MM.1S (cell line): ENCODE measurements at regions not wholly inside any gene's neighbourhood (a gene's known extent, or its start where the extent isn't known, plus 50 kb on each side); places are given as distances from the start of the nearest gene placed in this dataset.
"Not testable (repeated sequence)": the region's sequence is repeated elsewhere in the genome, so short reads cannot be mapped to it uniquely, and the experiment has no call there.

Source experiments
- DNase-seq: peaks from one replicate; pipeline ENCODE4 v3.0.0-alpha.2; 2015
- H2AFZ ChIP-seq: fragments of 300-600 bp; sonication (generic); 2 replicates; pipeline ENCODE4 v1.6.0; 2016; ENCODE audit warnings: antibody characterized with exemption, low read length
- H3F3A ChIP-seq: fragments of 300-600 bp; sonication (generic); 2 replicates; pipeline ENCODE4 v1.6.1; 2016; ENCODE audit warnings: mild to moderate bottlenecking, antibody characterized with exemption, low read length, moderate library complexity, mixed read lengths; ENCODE audit not compliant: insufficient read depth
- H3K27ac ChIP-seq: fragments of 300-600 bp; sonication (generic); 2 replicates; pipeline ENCODE4 v1.5.1; 2016; ENCODE audit warnings: mild to moderate bottlenecking, low read length
- H3K27me3 ChIP-seq: fragments of 300-600 bp; sonication (generic); replicated peaks from 2 replicates; pipeline ENCODE4 v1.6.0; 2016; ENCODE audit warnings: low read length; ENCODE audit not compliant: insufficient read depth
- H3K36me3 ChIP-seq: fragments of 300-600 bp; sonication (generic); replicated peaks from 2 replicates; pipeline ENCODE4 v1.6.1; 2016; ENCODE audit warnings: mild to moderate bottlenecking, low read length, mixed read lengths; ENCODE audit not compliant: insufficient read depth
- H3K4me1 ChIP-seq: fragments of 300-600 bp; sonication (generic); 2 replicates; pipeline ENCODE4 v1.6.1; 2016; ENCODE audit warnings: low read length, mixed read lengths
- H3K4me2 ChIP-seq: fragments of 300-600 bp; sonication (generic); 2 replicates; pipeline ENCODE4 v1.6.0; 2016; ENCODE audit warnings: low read depth, low read length
- H3K4me3 ChIP-seq: fragments of 300-600 bp; sonication (generic); 2 replicates; pipeline ENCODE4 v1.5.1; 2016; ENCODE audit warnings: low read length, mixed read lengths
- H3K79me2 ChIP-seq: fragments of 300-600 bp; sonication (generic); 2 replicates; pipeline ENCODE4 v1.6.1; 2016; ENCODE audit warnings: mixed run types, low read length, mixed read lengths
- H3K9ac ChIP-seq: fragments of 300-600 bp; sonication (generic); 2 replicates; pipeline ENCODE4 v1.6.1; 2016; ENCODE audit warnings: low read length, mixed read lengths
- H3K9me2 ChIP-seq: fragments of 300-600 bp; sonication (generic); replicated peaks from 2 replicates; pipeline ENCODE4 v1.6.1; 2016; ENCODE audit warnings: mild to moderate bottlenecking, low read length, mixed read lengths; ENCODE audit not compliant: insufficient read depth
- H3K9me3 ChIP-seq: fragments of 300-600 bp; sonication (generic); replicated peaks from 2 replicates; pipeline ENCODE4 v1.6.1; 2016; ENCODE audit warnings: mild to moderate bottlenecking, low read length, mixed read lengths; ENCODE audit not compliant: insufficient read depth
- H4K20me1 ChIP-seq: fragments of 300-600 bp; sonication (generic); 2 replicates; pipeline ENCODE4 v1.6.1; 2016; ENCODE audit warnings: mild to moderate bottlenecking, low read length, moderate library complexity, mixed read lengths; ENCODE audit not compliant: insufficient read depth
- EZH2 ChIP-seq: fragments of 300-600 bp; sonication (generic); optimal IDR thresholded peaks from 2 replicates; pipeline ENCODE3; 2017; ENCODE audit warnings: low read depth, mild to moderate bottlenecking, antibody characterized with exemption, low read length, mixed read lengths
- EZH2phosphoT487 ChIP-seq: fragments of 300-600 bp; sonication (generic); IDR thresholded peaks from 2 replicates; pipeline ENCODE4 v1.6.1; 2018; ENCODE audit warnings: antibody characterized with exemption, low read length
- TF ChIP-seq, protein P1 (sequence below): fragments of 300-600 bp; sonication (generic); IDR thresholded peaks from 2 replicates; pipeline ENCODE4 v1.5.1; 2016; ENCODE audit warnings: antibody characterized with exemption, low read length, mixed read lengths

DNA sequence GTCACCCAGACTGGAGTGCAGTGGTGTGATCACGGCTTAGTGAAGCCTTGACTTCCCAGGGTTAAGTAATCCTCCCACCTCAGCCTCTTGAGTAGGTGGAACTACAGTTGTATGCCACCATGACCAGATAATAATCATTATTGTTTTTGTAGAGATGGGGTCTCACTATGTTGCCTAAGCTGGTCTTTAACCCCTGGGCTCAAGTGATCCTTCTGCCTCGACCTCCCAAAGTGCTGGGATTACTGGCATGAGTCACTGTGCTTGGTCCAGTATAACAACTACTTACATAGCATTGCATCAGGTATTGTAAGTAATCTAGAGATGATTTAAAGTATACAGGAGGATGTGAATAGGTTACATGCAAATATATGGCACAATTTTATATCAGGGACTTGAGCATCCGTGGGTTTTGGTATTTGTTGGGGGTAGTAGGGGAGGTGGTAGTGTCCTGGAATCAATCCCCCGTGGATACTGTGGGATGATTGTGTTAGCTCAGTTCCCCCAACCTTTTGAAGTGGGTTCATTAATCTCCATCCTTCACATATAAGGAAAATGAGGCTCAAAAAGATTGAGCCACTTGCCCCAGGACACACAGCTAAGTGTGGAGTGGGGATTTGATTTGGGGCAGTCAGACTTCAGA lies 61.4 kb upstream of the CNIH3 start:
- no peaks in the 10 kb centered on the region for H3K4me1 ChIP-seq

DNA sequence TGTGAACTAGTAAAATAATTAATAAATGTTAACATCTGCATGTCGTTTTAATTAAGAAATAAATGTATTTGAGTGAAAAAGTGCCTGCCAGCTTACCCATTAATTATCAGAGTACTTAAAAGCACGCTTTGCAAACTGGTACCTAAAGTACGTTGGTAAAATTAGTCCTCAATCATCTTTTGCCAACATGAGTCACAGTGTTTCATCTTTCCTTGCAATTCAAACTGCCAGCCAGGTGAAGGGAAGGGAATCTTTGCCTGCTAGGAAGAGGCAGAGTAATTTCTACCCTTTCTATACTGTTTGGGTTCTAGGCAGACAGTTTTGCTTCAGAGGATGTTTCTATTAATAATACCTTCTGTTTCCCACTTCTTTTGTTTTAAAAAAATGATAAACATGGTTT lies 57.2 kb upstream of the CNIH3 start:
- no peak for DNase-seq
- H3K27me3 ChIP-seq = no peaks in the 10 kb centered on the region
- H2AFZ ChIP-seq = no peak overlapping the region
- H3K4me3 ChIP-seq = no peak overlapping the region
- H3K36me3 ChIP-seq = no peaks in the 10 kb centered on the region
- no peaks in the 10 kb centered on the region for H3K9me3 ChIP-seq
- no peaks in the 10 kb centered on the region for H3K4me1 ChIP-seq
- no peak overlapping the region for H3K9ac ChIP-seq
- no peak overlapping the region for H3K4me2 ChIP-seq
- H3K79me2 ChIP-seq = no peaks in the 10 kb centered on the region
- TF ChIP-seq, protein P1, sequence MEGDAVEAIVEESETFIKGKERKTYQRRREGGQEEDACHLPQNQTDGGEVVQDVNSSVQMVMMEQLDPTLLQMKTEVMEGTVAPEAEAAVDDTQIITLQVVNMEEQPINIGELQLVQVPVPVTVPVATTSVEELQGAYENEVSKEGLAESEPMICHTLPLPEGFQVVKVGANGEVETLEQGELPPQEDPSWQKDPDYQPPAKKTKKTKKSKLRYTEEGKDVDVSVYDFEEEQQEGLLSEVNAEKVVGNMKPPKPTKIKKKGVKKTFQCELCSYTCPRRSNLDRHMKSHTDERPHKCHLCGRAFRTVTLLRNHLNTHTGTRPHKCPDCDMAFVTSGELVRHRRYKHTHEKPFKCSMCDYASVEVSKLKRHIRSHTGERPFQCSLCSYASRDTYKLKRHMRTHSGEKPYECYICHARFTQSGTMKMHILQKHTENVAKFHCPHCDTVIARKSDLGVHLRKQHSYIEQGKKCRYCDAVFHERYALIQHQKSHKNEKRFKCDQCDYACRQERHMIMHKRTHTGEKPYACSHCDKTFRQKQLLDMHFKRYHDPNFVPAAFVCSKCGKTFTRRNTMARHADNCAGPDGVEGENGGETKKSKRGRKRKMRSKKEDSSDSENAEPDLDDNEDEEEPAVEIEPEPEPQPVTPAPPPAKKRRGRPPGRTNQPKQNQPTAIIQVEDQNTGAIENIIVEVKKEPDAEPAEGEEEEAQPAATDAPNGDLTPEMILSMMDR = no peak
- no peak for TF ChIP-seq EZH2
- no peak for TF ChIP-seq EZH2phosphoT487
- no peaks in the 10 kb centered on the region for H3F3A ChIP-seq
- H3K27ac ChIP-seq = no peak overlapping the region
- no peaks in the 10 kb centered on the region for H3K9me2 ChIP-seq
- H4K20me1 ChIP-seq = no peaks in the 10 kb centered on the region

More for the DNA sequence above, 61.4 kb upstream of the CNIH3 start:
- Histone ChIP-seq H3K9me2 (no peaks in the 10 kb centered on the region), H3K9ac (no peak overlapping the region), H3K36me3 (no peaks in the 10 kb centered on the region), H3F3A (no peaks in the 10 kb centered on the region), H3K27me3 (no peaks in the 10 kb centered on the region), H3K4me2 (no peak overlapping the region), H3K27ac (no peak overlapping the region), H4K20me1 (no peaks in the 10 kb centered on the region), H3K79me2 (no peaks in the 10 kb centered on the region), H3K4me3 (no peak overlapping the region), H3K9me3 (no peaks in the 10 kb centered on the region), H2AFZ (no peak overlapping the region)
- DNase-seq = no peak
- TF ChIP-seq EZH2 = no peak
- TF ChIP-seq, protein P1 = no peak
- TF ChIP-seq EZH2phosphoT487 = no peak

DNA sequence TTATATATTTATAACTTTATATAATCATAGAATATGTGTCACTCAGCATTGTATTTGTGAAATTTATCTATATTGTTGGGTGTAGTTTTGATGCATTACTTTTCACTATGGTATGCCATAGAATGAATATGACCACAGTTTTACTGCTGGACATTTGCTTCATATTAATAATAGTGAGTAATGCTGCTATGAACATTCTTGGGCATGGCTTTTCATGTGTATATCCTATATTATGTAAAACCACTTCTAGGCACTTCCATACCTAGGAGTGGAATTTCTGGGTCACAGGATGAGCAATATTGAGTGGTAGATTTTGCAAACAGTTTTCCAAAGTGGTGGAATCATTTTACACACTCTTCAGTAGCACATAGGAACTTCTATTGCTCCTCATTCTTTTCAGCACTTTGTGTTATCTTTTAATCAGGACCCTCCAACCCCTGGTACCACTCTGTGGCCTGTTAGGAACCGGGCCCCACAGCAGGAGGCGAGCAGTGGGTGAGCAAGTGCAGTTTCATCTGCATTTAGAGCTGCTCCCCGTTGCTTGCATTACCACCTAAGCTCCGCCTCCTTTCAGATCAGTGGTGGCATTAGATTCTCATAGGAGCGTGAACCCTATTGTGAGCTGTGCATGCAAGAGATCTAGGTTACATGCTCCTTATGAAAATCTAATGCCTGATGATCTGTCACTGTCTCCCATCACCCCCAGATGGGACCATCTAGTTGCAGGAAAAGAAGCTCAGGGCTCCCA lies 56.0 kb upstream of the CNIH3 start:
- H3K9me3 ChIP-seq = no peaks in the 10 kb centered on the region
- no peak overlapping the region for H2AFZ ChIP-seq
- no peaks in the 10 kb centered on the region for H3F3A ChIP-seq
- TF ChIP-seq EZH2 (no peak), EZH2phosphoT487 (no peak)
- TF ChIP-seq, protein P1 = no peak
- H3K4me2 ChIP-seq = no peak overlapping the region
- no peak overlapping the region for H3K27ac ChIP-seq
- H3K79me2 ChIP-seq = no peaks in the 10 kb centered on the region
- H3K4me3 ChIP-seq = no peak overlapping the region
- H3K27me3 ChIP-seq = no peaks in the 10 kb centered on the region
- H3K9me2 ChIP-seq = no peaks in the 10 kb centered on the region
- H4K20me1 ChIP-seq = no peaks in the 10 kb centered on the region
- H3K9ac ChIP-seq = no peak overlapping the region
- no peaks in the 10 kb centered on the region for H3K36me3 ChIP-seq
- DNase-seq = no peak
- H3K4me1 ChIP-seq = no peaks in the 10 kb centered on the region

DNA sequence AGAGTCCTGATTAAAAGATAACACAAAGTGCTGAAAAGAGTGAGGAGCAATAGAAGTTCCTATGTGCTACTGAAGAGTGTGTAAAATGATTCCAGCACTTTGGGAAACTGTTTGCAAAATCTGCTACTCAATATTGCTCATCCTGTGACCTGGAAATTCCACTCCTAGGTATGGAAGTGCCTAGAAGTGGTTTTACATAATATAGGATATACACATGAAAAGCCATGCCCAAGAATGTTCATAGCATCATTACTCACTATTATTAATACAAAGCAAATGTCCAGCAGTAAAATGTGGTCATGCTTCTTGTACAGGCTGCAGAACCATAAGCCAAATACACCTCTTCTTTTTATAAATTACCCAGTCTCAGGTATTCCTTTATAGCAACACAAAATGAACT lies 53.2 kb upstream of the CNIH3 start:
- not testable (repeated sequence) for H3K4me1 ChIP-seq, H2AFZ ChIP-seq, H3K27ac ChIP-seq, H3K9ac ChIP-seq, H3K4me3 ChIP-seq, H4K20me1 ChIP-seq, H3K9me3 ChIP-seq, H3K9me2 ChIP-seq, H3F3A ChIP-seq, H3K36me3 ChIP-seq, H3K4me2 ChIP-seq, H3K79me2 ChIP-seq, H3K27me3 ChIP-seq, DNase-seq
